NCI-H2107 treated with DMSO at 0.1 percent for 48 hours (cell line): ENCODE measurements at regions not wholly inside any gene's neighbourhood (a gene's known extent, or its start where the extent isn't known, plus 50 kb on each side); places are given as distances from the start of the nearest gene placed in this dataset.

Experiments used
- DNase-seq: peaks from one replicate; lab custom pipeline; 2025; ENCODE audit not compliant: unreplicated experiment; lab: John Stamatoyannopoulos, UW

- no peak for DNase-seq
These were observed 223.8 kb downstream of the FBXO15 start for GRCh38 chr18:73923866-73924265.

DNA sequence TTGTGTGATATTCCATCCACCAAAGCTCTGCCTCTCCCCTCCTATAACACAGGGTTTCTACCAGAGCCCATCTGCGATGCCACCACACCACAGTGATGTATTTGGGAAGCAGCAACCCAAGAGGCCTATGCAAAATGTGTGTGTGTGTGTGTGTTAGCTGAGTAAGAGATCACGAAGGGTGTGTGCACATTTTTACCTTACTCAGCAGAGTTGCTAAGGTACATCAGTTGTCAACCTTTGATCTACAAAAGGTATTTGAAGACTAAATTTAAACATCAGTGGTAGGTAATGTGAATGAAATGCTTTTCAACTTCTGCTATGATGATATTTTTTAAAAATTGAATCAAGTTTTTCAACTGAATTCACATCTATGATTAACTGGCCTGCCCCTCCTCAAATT, 227.6 kb downstream of the FBXO15 start:
- no peak for DNase-seq

GRCh38 chr18:73918816-73919215, 228.8 kb downstream of the FBXO15 start:
- DNase-seq = no peak

DNA sequence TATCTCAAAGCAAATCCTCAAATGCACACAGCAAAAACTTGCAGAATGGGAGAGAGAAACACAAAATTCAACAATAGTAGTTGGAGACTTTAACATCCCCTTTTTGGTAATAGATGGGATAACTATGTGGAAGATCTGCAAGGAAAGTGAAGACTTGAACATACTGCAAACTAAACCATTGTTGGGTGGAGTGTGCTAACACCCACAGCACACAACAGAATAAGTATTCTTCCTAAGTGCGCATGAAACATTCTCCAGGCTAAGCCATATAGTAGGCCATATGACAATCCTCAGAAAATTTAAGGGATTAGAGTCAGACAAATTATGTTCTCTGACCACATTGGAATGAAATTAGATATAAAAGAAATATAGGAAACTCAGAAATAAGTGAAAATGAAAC, 230.6 kb downstream of the FBXO15 start:
- DNase-seq = no peak

- no peak for DNase-seq
These were observed 234.1 kb downstream of the FBXO15 start for GRCh38 chr18:73913505-73913904.

- no peak for DNase-seq
These were observed 239.3 kb downstream of the FBXO15 start for GRCh38 chr18:73908323-73908722.

- no peak for DNase-seq
These were observed 246.1 kb downstream of the FBXO15 start for GRCh38 chr18:73901566-73901965.

GRCh38 chr18:73901151-73901550, 246.5 kb downstream of the FBXO15 start:
- DNase-seq = no peak

DNA sequence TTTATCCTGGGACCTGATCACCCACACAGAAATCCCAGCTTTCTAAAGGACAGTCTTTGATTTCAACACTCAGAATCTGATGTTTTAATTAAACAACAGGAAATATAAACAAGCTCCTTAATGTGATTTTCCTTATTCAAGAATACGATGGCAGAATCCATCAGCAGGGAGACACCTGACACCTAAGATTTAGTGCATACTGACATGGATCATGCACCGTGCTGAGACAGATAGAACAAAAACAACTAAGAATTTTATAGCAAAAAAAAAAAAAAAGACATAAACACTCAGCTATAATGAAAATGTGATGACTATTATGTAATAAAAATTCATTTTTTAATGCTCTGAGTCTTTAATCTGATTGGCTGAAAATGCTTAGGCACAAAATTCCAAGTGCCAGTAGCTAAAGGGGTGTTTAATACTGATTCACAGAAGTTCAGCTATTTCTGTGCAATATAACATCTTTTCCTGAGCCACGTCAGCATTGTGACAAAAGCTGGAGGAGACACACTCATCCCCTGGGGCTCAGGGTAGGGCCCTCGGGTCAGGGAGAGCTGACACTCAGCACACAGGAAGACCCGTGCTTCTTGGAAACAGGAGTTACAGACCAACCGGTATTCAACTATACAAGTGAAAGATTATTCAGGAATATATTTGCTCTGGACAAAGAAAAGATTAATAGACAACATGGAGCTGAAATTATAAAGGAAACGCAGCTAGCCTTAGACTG, 247.4 kb downstream of the FBXO15 start:
- DNase-seq = no peak

DNA sequence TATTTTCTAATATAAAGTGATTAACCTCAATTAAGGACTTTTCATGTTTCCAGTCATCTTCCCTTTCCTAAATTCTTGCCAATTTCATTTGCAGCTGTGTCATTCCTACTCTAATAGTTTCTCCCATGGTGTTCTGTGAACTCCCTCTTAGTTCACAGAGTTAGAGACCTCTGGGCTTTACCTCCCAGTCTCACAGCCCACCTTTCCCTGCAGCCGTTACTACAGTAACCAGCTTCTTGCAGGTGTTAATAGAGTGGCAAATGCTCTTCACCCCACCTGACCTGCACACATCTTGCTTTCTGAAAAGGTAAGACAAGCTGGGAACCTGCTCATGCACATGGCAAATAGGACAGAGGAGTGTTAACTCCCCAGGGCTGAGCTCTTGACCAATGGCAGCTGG, 250.1 kb downstream of the FBXO15 start:
- no peak for DNase-seq

DNA sequence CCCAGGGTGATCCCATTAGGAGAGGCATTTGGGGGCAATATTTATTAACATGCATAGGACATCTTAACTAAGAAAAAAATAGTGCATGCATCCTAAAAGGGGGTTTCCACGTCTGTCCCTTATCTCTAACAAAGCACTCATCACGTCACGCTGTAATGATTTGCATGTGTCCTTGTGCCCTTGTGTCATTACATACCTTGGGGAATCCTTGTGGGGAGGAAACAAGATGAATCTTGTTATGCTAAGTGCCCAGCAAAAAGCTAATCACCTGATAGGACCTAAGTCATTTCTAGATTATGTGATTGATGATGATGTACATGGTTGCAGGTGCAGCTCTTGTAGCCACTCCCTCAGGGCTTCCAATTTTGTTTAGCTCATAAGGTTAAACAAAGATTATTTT, 250.9 kb downstream of the FBXO15 start:
- no peak for DNase-seq

DNA sequence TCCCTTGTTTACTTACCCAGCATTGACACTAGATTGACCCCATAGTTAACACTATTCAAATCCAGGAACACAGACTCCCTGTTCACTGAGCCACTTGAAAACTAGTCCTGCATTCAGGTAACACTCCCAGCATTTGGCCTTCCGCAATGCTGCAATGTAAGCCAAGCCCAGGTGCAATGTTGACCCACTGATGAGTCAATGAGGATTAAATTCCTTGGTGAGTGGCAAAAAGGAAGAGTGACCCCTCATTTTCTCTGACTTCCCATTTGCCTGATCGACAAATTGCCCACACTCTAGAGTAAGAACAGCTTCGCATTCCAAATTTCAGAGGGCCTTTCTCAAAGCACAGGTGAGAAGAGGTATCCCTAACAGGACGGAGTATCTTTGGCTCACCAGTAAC, 251.9 kb downstream of the FBXO15 start:
- DNase-seq = peak; percentile 46

DNA sequence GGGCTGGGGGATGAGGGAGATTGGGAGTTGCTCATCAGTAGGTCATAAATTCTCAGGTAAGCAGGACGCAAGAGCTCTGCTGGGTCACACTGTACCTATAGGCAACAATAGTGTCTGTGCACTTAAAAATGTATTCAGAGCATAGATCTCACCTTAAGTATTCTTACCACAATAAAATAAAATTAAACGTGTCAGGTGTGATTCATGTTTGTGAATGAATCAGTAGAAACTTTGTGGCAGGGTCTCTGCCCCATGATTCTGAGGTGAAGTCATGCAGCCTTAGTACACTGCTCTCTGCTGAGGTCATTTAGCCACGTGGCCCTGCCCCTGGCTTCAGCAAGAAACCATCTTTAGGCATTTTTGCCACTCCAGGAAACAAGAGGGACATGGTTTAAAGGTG, 253.8 kb downstream of the FBXO15 start:
- no peak for DNase-seq

GRCh38 chr18:73891572-73892421, 255.8 kb downstream of the FBXO15 start:
- peak; percentile 81 for DNase-seq

- no peak for DNase-seq
These were observed 259.1 kb downstream of the FBXO15 start for GRCh38 chr18:73888565-73888964.

- no peak for DNase-seq
These were observed 259.8 kb downstream of the FBXO15 start for GRCh38 chr18:73887801-73888200.

DNA sequence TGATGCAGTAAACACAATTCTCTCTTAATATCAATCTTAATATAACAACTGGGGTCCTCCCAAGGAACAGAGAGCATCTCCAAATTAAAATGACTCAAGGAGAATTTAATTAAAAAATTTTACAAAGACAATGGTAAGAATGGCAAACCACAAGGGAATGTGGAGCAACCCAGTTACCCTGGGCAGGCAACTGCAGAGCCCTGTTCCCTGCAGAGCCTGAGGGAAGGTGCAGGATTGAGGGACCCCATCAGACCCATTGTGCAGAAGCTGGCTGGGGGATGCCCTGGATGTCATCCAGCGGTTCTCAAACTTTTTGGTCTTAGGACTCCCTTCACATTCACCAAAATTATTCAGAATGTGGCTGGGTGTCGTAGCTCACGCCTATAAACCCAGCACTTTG, 262.8 kb downstream of the FBXO15 start:
- no peak for DNase-seq

GRCh38 chr18:73881396-73881917, 266.2 kb downstream of the FBXO15 start:
- no peak for DNase-seq

DNA sequence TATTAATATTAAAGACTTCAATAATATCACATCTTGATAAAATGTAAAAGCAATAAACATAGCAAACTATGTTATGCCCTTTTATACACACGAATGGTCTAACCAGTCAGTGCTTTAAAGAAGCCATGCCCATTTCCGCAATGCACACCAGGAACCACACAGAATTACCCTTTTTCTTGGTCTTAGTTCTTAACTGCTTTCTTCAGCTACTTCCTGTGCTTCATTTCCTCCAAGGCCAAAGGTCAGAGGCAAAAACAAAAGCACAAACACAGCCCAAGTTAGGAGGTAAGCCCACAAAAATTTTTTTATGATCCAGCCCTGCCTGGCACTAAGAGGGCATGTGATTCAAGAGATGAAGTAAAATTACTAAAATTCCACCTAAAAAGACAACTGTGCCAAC, 267.2 kb downstream of the FBXO15 start:
- DNase-seq = no peak

- no peak for DNase-seq
These were observed 267.9 kb downstream of the FBXO15 start for GRCh38 chr18:73879766-73880165.

GRCh38 chr18:73879328-73879727, 268.3 kb downstream of the FBXO15 start:
- no peak for DNase-seq

DNA sequence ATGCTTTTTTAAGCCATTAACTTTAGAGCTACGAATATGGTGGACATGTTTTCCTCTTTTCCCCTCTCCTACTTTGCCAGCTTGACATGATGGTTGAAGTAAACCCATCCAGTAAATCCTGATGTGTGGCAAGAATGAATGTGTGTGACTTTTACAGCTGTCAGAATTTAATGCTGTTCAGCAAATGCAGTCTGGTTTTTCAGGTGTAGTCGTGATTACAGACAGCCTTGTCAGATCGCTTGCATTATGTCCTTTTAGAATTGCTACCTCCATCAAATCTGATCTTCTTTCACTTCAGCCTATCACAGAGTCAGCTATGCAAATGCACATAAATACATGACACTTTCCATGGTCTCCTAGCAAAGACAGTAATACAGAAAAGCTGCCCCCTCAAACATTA, 278.5 kb downstream of the FBXO15 start:
- DNase-seq = no peak
